Right ventricle myocardium inferior (tissue), 1 donor: ENCODE measurements at regions not wholly inside any gene's neighbourhood (a gene's known extent, or its start where the extent isn't known, plus 50 kb on each side); places are given as distances from the start of the nearest gene placed in this dataset.
"Not testable (repeated sequence)": the region's sequence is repeated elsewhere in the genome, so short reads cannot be mapped to it uniquely, and the experiment has no call there.

ENCODE experiments used
- ATAC-seq: fragments of 200-7000 bp; cut with Tn5 transposase; one replicate; pipeline ENCODE4 v1.9.1; 2020; ENCODE audit warnings: mild to moderate bottlenecking, moderate library complexity
- DNase-seq: peaks from one replicate; pipeline ENCODE4 v3.0.0; 2021; ENCODE audit errors: missing footprints
- intact Hi-C: fragments of 100-400 bp; cut with DNase I; formaldehyde crosslinking; loops from one replicate; pipeline ENCODE4 v1.11.0; 2022
- donor health status: DM: no; HTN: yes; CAD: no; lungs with severe emphysema.

DNA sequence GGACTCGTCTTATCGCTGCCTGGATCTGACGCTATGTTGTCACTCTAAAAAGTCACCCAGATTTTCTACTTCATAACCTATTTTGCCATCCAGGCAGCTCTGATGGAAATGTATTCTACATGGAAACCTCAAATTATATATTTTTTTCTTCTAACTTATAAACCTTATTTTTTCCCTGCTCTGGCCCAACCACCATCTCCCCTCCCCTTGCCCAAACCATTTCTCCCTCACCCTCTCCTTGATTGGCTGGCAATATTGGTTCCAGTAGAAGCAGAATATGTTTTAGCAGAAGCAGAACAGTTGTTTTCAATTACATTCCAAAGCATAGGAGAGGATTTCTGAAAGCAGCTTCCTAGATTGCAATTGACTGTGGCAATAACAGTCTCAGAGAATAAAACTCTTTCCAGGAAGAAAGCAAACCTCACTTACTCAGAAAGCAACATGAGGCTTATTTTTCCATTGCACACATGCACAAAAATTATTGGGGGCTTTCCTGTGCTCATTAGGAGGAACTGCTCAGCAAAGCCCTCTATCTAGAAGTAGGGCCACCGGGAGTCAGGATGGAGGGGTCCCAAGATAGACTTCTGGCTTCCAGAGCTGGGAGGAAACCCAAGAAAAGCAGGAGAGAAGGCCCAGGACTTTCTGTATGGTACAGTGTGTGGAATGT is 191.8 kb downstream of the ESM1 start:
- intact Hi-C loops, result no loop called here
- ATAC-seq (no peak), DNase-seq (no peak)

DNA sequence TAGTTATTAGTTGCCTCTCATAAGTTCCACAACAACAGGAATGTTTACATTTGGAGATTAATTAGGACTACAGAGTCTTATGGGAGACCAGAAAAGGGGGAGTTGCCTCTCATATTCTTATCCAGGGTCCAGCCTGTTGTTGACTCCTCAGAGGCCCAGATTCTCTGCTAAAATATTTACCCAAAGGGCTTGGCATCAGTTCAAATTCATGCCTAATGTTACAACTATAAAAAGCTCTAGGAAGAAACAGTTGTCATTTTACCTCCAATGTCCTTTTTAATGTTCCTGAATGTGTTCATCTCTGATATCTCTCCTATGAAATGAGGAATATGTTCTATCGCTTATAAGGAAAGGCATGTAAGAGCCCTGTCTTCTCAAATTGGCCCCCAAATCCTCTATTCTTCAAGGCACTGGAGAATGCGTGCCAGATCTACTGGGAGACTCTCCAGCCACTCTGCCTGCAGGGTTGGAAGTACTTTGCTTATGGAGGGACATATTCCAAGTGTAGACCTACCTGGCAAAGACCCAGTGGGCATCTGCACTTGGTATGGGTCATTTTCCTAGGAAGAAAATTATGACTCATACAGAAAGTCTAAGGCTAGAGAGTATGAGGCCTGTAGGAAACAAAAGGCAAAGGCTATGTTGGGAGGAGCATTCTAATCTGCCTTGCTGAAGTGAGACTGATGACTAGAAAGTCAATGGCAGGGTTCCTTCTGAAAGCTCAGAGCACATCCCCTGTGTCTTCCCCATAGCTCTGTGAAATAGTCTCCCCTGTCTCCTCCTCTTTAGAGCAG is 192.6 kb downstream of the ESM1 start:
- ATAC-seq (peak; percentile 65), DNase-seq (no peak)
- intact Hi-C loops, result no loop called here

DNA sequence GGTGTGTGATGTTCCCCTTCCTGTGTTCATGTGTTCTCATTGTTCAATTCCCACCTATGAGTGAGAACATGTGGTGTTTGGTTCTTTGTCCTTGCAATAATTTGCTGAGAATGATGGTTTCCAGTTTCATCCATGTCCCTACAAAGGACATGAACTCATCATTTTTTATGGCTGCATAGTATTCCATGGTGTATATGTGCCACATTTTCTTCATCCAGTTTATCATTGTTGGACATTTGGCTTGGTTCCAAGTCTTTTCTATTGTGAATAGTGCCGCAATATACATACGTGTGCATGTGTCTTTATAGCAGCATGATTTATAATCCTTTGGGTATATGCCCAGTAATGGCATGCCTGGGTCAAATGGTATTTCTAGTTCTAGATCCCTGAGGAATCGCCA is 197.5 kb downstream of the ESM1 start:
- intact Hi-C loops, result loop anchor here (5.0 kb wide), 2 partner anchors 141 to 271 kb away; partner anchors contain the start of gene SNX18
- DNase-seq, ATAC-seq: not testable (repeated sequence)

DNA sequence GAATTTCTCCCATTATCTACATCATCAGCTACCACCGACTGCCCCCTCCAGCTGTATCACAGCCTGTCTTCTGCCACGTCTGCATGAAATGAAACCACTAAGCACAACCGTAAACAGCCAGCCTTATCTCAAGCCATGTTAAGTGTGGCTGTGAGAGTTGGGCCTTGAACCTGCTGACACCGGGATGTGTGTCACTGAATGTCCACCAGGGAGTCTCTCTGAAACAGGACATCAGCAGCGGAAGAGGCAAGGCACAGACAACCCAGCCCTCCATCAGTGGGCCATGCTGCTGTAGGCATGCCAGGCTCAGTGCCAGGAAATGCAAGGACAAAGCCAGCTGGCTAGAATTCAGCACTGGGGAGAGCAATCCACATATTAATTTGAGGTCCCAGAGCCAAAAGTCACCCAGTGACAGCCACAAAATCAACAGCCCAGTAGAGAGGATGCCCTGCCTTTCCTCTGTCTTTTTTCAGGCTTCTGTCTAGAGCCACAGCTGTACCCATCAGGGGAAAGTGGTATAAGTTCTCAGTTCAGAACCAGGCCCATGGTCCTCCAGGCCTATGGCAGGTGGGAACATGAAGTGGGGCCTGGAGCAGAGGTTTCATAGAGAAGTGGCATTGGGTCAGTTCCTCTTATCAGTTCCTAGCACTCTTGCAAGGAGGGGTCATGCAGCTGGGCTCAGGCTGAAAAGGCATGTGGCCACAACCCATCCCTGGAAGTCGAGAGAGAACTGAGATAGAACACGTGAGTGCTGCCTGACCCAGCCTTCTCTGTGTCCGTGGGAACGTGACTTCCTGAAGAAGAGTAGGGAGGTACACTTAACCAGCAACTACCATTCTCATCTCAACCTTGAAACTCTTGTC is 199.4 kb downstream of the ESM1 start:
- DNase-seq (peak; percentile 65), ATAC-seq (peak; percentile 96)
- intact Hi-C loops, result loop anchor here (5.0 kb wide), 2 partner anchors 139 to 269 kb away; partner anchors contain the start of gene SNX18

DNA sequence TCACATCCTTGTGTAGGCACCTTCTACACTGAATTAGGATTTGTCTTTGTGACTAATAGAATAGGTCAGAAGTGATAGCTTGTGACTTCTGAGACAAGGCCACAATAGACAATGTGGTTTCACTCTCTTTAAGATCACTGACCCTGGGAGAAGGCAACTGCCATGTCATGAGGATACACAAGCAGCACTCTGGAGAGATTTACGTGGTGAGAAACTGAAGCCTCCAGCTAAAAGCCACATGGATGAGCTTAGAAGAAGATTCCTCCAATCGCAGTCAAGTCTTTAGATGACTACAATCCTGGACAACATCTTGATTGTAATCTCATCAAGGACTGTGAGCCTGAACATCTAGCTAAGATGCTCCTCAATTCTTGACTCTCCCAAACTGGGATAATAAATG is 206.6 kb downstream of the ESM1 start:
- no peak for ATAC-seq
- no peak for DNase-seq
- intact Hi-C loops, result loop anchor here (5.0 kb wide), 1 partner anchor 51 kb away; no protein-coding TSS in a partner anchor

DNA sequence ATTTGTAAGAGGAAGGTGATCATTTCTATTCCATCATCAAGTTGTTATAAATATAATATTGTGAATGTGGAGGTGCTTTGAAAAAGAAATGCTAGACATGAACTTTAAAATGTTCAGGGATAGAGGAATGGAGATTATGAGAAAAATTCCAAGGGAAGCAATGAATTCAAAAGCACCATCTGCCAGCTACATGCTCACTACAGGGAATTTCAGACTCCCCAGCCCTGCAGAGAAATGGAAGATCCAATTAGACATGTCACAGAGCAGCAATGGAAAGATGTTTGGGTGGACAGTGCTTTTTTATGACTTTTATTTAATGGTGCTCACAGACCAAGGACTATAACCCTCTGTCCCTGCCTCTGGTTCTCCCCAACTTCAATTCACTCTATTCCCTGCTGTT is 209.7 kb downstream of the ESM1 start:
- intact Hi-C loops, result loop anchor here (5.0 kb wide), 1 partner anchor 48 kb away; no protein-coding TSS in a partner anchor
- ATAC-seq, result no peak

DNA sequence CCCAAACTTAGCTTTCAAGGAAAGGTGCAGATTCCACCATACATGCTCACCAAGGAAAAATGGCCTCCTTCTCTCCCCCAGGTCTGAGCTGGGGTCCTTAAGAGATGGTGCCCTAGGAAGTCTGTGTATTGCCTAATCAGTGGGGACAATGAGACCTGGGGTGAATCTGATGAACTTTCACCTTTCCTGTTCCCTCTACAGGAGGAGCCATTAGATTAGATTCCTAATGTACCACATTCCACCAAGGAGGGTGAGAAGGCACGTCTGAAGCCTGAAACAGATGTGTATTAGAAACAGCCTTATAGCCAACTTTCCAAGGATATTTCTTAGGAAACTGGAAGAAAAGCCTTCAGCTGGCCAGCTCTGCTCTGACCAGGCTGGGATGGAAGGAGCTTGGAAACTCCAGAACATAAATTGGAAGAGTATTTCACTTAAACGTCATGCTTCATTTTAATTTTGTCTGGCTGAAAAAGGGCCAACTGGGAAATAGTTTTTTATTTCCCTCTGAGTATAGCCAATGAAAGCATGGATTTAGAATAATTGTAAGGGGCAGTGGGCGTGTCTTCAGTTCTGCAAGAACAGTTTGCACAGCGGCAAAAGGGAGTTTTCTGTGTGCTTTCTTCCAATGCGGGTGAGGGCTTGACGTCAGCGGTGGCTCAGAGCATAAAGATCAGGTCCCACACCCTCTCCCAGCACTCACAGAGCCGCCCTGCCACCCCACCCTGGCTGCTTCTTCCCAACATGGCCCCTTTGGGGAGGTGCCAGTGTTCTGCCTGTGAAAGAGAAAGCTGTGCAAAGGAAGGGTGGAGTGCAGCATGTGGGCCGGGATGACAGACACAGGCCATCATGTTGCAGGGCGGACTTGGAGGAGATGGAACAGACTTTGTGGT is 210.9 kb downstream of the ESM1 start:
- ATAC-seq, result peak; percentile 96

More for the DNA sequence above, 209.7 kb downstream of the ESM1 start:
- DNase-seq, result no peak

DNA sequence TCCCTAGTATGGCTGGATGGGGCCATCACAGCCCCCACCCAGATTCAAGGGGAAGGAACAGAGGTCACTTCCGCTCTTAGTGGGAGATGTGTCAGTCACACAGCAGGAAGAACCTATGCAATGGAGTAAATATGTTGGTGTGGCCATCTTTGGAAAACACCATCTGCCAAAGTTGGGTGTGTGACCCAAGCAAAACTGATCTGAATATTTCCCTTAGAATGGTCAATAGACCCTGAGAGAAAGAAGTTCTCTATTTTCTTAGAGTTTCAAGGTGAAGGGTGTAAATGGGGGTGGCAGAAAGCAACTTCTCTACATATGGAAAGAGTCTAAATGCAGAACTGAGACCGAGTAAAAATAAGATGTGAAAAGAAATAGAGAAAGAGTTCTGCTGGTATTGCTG is 212.7 kb downstream of the ESM1 start:
- intact Hi-C loops, result no loop called here
- ATAC-seq, result no peak
- DNase-seq, result no peak

More for the DNA sequence above, 210.9 kb downstream of the ESM1 start:
- intact Hi-C loops, result loop anchor here (5.0 kb wide), 1 partner anchor 47 kb away; no protein-coding TSS in a partner anchor
- peak; percentile 88 for DNase-seq

DNA sequence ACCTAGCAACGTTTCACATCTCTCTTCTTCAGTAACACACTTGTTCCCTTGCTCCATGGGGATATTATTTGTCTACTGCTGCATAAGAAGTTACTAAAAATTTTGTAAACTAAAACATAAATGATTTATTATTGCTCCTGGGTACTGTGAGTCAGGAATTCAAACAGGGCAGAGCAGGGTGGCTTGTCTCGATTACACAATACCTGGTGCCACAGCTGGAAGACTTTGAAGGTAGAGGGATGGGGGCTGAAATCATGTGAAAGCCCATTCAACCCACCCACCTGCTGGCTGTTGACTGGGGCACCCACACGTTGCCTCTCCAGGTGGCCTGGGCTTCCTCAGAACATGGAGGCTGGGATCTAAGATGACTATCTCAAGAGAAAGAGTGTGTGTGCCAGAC is 213.2 kb downstream of the ESM1 start:
- DNase-seq, result no peak
- no peak for ATAC-seq
- intact Hi-C loops, result no loop called here

DNA sequence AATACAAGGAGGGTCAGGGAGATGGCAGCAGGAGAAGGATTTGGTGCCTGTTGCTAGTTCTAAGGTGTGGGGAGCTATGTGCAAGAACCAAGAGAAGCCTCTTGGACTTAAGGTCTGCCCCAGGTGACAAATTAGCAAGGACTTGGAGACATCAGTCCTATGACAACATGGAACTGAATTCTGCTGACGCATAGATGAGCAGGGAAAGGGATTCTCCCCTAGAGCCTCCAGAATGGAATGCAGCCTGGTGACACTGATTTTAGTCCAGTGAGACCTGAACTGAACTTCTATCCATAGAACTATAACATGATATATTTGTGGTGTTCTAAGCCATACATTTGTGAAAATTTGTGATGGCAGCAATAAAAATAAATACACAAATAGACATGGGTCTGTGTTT is 215.6 kb downstream of the ESM1 start:
- ATAC-seq (no peak), DNase-seq (no peak)
- intact Hi-C loops, result no loop called here

DNA sequence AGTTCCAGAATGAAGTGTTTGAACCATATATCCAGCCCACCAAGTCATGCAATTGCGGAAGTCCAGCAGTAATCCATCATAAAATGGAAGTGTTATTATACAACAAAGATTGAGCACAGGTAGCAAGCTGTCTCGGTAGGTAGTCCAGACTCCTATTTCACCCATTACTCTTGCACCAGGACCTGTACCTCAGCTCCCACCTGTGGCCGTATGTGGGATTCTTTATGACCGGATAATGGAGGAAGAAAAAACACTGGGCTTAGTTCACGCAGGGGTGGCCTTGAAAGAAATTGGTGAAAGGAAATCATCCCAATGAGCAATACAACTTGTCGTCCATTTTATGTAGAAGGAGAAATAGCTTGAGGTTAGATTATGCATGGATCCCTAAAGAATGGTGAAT is 216.3 kb downstream of the ESM1 start:
- ATAC-seq (no peak), DNase-seq (no peak)
- intact Hi-C loops, result no loop called here

DNA sequence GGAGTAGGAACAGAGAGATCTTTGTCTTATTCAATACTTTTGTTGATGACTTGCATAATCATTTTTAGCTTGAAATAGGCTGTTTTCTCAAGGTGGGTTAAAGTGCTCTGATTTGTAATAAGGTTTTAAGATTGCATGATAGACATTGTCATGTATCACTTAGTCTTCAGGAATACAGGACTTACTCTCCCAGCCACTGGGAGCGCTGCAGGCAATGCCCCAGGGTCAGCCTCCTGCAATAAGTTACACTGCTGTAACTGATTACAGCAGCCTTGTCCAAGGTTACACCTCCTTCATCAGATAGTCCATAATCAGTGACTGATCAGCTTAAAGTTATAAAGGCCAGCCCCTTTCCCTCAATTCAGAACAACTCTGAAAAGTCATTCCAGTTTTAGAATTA is 218.6 kb downstream of the ESM1 start:
- ATAC-seq, result no peak
- DNase-seq, result no peak
- intact Hi-C loops, result no loop called here

DNA sequence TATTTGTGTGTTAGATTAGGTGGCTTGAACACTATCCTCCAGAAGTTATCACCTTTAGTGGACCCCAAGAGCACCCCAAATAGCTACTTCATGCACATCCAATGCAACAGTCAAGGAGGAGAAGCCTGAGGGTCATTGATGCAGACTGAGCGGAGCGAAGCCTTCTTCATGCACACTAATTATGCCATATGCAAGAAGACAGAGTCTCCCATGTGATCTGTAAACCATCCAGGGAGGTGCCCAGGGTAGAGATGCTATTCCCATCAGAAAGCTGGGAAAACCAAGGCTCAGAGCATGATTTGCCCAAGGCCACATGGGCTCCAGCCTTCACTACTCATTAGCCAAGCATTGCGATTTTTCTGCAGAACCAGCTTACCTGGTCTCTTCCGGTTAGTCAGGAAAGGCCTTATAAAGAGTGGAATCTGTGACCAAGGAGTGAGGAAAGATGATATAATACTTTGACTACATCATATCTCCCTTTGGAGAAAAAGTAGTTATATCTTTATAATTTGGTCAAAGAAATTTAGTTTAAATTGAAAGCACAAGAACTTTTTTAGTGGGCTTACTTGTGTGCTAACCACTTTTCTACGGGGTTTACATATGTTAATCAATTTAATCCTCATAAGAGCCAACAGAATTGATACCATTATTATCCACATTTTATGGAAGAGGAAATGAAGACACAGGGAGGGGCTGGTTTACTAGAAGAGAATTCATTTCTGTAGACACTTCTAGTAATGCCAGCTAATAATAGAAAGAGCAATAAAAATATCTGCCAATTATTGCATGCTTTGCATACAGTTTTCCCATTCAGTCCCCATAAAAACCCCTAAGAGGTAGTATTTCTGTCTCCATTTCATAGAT is 220.0 kb downstream of the ESM1 start:
- ATAC-seq (no peak), DNase-seq (no peak)
- intact Hi-C loops, result no loop called here

DNA sequence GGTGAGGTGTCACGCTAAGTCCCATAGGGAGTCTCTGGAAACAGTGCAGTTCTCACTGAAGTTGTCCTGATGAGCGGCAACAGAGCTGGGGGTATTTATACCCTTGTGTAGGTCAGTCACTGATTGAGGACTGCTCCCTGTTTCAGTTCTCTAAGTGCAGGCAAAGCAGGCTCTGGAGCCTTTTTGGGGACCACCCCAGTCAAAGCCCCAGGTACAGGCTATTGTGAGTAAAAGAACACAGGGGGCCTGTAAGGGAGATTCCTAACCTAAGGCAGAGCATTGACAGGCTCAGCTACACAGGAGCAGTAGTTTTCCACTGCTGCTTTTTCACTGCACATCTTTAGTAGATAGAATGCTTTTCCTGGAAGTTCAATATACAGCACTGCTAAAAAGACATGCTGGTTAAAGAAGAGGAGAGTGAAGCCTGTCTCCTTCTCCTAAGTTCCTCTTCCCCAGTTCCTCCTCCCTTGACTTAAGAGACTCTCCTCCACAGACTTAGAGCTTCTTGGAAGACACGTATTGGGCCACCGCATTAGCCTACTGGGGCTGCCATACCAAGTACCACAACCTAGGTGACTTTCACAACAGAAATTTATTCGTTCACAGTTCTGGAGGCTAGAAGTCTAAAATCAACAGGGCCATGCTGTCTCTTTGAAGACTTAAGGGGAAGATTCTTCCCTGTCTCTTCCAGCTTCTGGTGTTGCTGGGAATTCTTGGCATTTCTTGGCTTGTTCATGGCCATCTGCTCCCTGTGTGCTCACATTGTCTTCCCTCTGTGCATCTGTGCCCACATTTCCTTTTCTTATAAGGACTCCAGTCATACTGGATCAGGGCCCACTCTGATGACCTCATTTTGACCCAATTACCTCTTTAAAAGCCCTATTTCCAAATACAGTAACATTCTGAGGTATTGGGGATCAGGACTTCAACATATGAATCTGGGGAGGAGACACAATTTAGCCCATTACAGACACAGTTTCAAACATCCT is 221.0 kb downstream of the ESM1 start:
- ATAC-seq, result no peak
- intact Hi-C loops, result no loop called here
- no peak for DNase-seq

DNA sequence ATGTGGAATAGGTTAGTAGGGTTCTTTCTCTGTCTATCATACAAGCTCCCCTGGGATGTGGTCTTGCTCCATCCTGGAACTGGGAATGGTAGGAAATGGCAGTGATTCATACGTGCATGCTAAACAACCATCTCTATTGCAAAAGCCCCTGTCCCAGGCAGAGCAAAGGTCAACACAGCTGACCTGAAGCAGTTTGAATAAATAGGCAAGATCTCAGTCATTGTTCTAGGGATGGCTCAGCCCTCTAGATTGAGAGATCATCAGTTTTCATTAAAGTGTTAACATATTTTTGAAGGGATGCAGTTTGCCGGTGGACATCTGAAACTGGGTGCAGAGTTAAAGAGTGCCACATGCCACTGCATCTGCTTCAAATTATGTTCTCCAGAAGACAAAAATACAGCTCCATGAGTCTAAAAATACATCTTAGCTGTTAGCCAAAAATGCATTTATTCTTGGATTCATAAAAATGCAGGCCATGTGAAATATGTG is 224.1 kb downstream of the ESM1 start:
- intact Hi-C loops, result no loop called here
- no peak for DNase-seq
- ATAC-seq, result peak; percentile 87
